ENCODE measurements at regions not wholly inside any gene's neighbourhood (a gene's known extent, or its start where the extent isn't known, plus 50 kb on each side); places are given as distances from the start of the nearest gene placed in this dataset.

GRCh38 chr21:30947141-30947540, 65.8 kb upstream of the KRTAP11-1 start:
- no peak overlapping the region for H3K27ac ChIP-seq
- FAIRE-seq (no peak), ATAC-seq (no peak), DNase-seq (no peak)
- no peaks in the 10 kb centered on the region for H3K27me3 ChIP-seq
- no peak overlapping the region for H3K4me3 ChIP-seq
- intact Hi-C loops (cut with DNase I), result no loop called here
- 62 to 66% methylated on average over 5 of the region's 5 CpGs for WGBS, 2 donors
- H3K9me3 ChIP-seq, result no peaks in the 10 kb centered on the region
- no peak for TF ChIP-seq CTCF (IDR thresholded peaks at IDR 0.05)
- no peaks in the 10 kb centered on the region for H3K4me1 ChIP-seq
- H3K36me3 ChIP-seq, result no peaks in the 10 kb centered on the region

GRCh38 chr21:30943920-30944319, 62.5 kb upstream of the KRTAP11-1 start:
- WGBS, 2 donors, result 40 to 47% methylated on average over 5 of the region's 5 CpGs
- no peak for TF ChIP-seq CTCF (IDR thresholded peaks at IDR 0.05)
- Histone ChIP-seq H3K36me3 (no peaks in the 10 kb centered on the region), H3K27me3 (no peaks in the 10 kb centered on the region), H3K4me3 (no peak overlapping the region), H3K4me1 (no peaks in the 10 kb centered on the region), H3K9me3 (no peaks in the 10 kb centered on the region), H3K27ac (no peak overlapping the region)
- DNase-seq (no peak), FAIRE-seq (no peak), ATAC-seq (no peak)
- intact Hi-C loops (cut with DNase I), result no loop called here

- ATAC-seq, result no peak
- no peak for TF ChIP-seq CTCF (IDR thresholded peaks at IDR 0.05)
- WGBS, 2 donors, result 42 to 45% methylated on average over 4 of the region's 4 CpGs
- intact Hi-C loops (cut with DNase I), result no loop called here
- FAIRE-seq, result no peak
- DNase-seq, result no peak
- H3K36me3 ChIP-seq, result no peaks in the 10 kb centered on the region
- no peak overlapping the region for H3K4me3 ChIP-seq
- no peak overlapping the region for H3K27ac ChIP-seq
- H3K9me3 ChIP-seq, result no peaks in the 10 kb centered on the region
- H3K4me1 ChIP-seq, result no peaks in the 10 kb centered on the region
- no peaks in the 10 kb centered on the region for H3K27me3 ChIP-seq
Observed at GRCh38 chr21:30943243-30943642, 61.9 kb upstream of the KRTAP11-1 start.

- Histone ChIP-seq H3K27ac (no peak overlapping the region), H3K36me3 (no peaks in the 10 kb centered on the region), H3K9me3 (no peaks in the 10 kb centered on the region), H3K4me1 (no peaks in the 10 kb centered on the region), H3K4me3 (no peak overlapping the region), H3K27me3 (no peaks in the 10 kb centered on the region)
- no peak for FAIRE-seq
- DNase-seq, result no peak
- intact Hi-C loops (cut with DNase I), result no loop called here
- WGBS, 2 donors, result 89 to 96% methylated on average over 1 of the region's 1 CpG
- ATAC-seq, result no peak
- TF ChIP-seq CTCF (IDR thresholded peaks at IDR 0.05), result no peak
Observed at GRCh38 chr21:30942192-30942591, 60.8 kb upstream of the KRTAP11-1 start.

GRCh38 chr21:30936207-30936606, 54.8 kb upstream of the KRTAP11-1 start:
- WGBS, 2 donors, result 54 to 85% methylated on average over 6 of the region's 6 CpGs
- Histone ChIP-seq H3K9me3 (no peaks in the 10 kb centered on the region), H3K4me3 (no peak overlapping the region), H3K27me3 (no peaks in the 10 kb centered on the region), H3K36me3 (no peaks in the 10 kb centered on the region), H3K27ac (no peak overlapping the region), H3K4me1 (no peaks in the 10 kb centered on the region)
- FAIRE-seq (no peak), DNase-seq (peak in 1 of 6 donors; percentile 47), ATAC-seq (no peak)
- intact Hi-C loops (cut with DNase I), result no loop called here
- TF ChIP-seq CTCF (IDR thresholded peaks at IDR 0.05), result no peak

All from pancreas (tissue), 10 donors.